Liver (tissue), 8 donors: ENCODE measurements at regions not wholly inside any gene's neighbourhood (a gene's known extent, or its start where the extent isn't known, plus 50 kb on each side); places are given as distances from the start of the nearest gene placed in this dataset.

Source experiments
- DNase-seq: peaks from one replicate; pipeline ENCODE4 v3.0.0-alpha.2; 2017; ENCODE audit warnings: low spot score
- H3K27ac ChIP-seq, 2 donors: one replicate each; pipeline ENCODE4 v1.7.0; 2013; ENCODE audit warnings: inconsistent platforms in 2 of 2, low read length in 2 of 2, control low read depth in 1 of 2, low read depth in 1 of 2, mild to moderate bottlenecking in 1 of 2
- H3K27me3 ChIP-seq, 4 donors: one replicate each; pipeline versions ENCODE4 v1.6.1 to v1.7.0; 2013; ENCODE audit warnings: low read length in 3 of 4, inconsistent platforms in 1 of 4, mild to moderate bottlenecking in 1 of 4, moderate library complexity in 1 of 4; ENCODE audit not compliant: control insufficient read depth in 4 of 4, insufficient read depth in 4 of 4
- H3K36me3 ChIP-seq, 4 donors: one replicate each; pipeline versions ENCODE4 v1.6.1 to v1.7.0; 2013; ENCODE audit warnings: low read length in 3 of 4, mild to moderate bottlenecking in 3 of 4, low read depth in 1 of 4, moderate library complexity in 1 of 4; ENCODE audit not compliant: control insufficient read depth in 4 of 4, insufficient read depth in 3 of 4
- H3K4me1 ChIP-seq, 4 donors: one replicate each; pipeline versions ENCODE4 v1.6.1 to v1.7.0; 2013; ENCODE audit warnings: low read length in 3 of 4, mild to moderate bottlenecking in 3 of 4, moderate library complexity in 1 of 4; ENCODE audit not compliant: control insufficient read depth in 4 of 4, insufficient read depth in 4 of 4
- H3K4me3 ChIP-seq, 3 donors: one replicate each; pipeline versions ENCODE4 v1.6.1 to v1.7.0; 2013; ENCODE audit warnings: low read length in 3 of 3, control low read depth in 1 of 3, low read depth in 1 of 3, mild to moderate bottlenecking in 1 of 3
- H3K9ac ChIP-seq, 2 donors: one replicate each; pipeline ENCODE4 v1.7.0; 2013; ENCODE audit warnings: low read length in 2 of 2, mild to moderate bottlenecking in 2 of 2, moderate library complexity in 2 of 2, control low read depth in 1 of 2, low read depth in 1 of 2
- H3K9me3 ChIP-seq, 4 donors: one replicate each; pipeline versions ENCODE4 v1.6.1 to v1.7.0; 2013; ENCODE audit warnings: low read length in 3 of 4; ENCODE audit not compliant: control insufficient read depth in 4 of 4
- EGR1 ChIP-seq, 2 donors: IDR thresholded peaks; 2 replicates each; pipeline ENCODE4 v1.6.1; 2016 to 2018; ENCODE audit warnings: antibody characterized with exemption in 2 of 2, low read depth in 2 of 2
- FOXA1 ChIP-seq: IDR thresholded peaks from 2 replicates; pipeline ENCODE4 v1.6.1; 2016; ENCODE audit warnings: antibody characterized with exemption
- FOXA2 ChIP-seq: IDR thresholded peaks from 2 replicates; pipeline ENCODE4 v1.6.1; 2016; ENCODE audit warnings: antibody characterized with exemption
- GABPA ChIP-seq, 2 donors: IDR thresholded peaks in 1 of 2; conservative IDR thresholded peaks in 1 of 2; 2 replicates each; pipeline ENCODE4 v1.6.1; 2016; ENCODE audit warnings: antibody characterized with exemption in 2 of 2, mild to moderate bottlenecking in 1 of 2, moderate library complexity in 1 of 2
- HNF4A ChIP-seq, 2 donors: conservative IDR thresholded peaks; 2 replicates each; pipeline ENCODE4 v1.6.1; 2016; ENCODE audit warnings: antibody characterized with exemption in 2 of 2, mild to moderate bottlenecking in 2 of 2
- HNF4G ChIP-seq: IDR thresholded peaks from 2 replicates; pipeline ENCODE4 v1.6.1; 2016; ENCODE audit warnings: antibody characterized with exemption
- JUND ChIP-seq, 2 donors: IDR thresholded peaks; 2 replicates each; pipeline ENCODE4 v1.6.1; 2016; ENCODE audit warnings: antibody characterized with exemption in 2 of 2
- RAD21 ChIP-seq, 2 donors: IDR thresholded peaks; 2 replicates each; pipeline ENCODE4 v1.6.1; 2016; ENCODE audit warnings: antibody characterized with exemption in 2 of 2, mild to moderate bottlenecking in 2 of 2
- RXRA ChIP-seq, 2 donors: IDR thresholded peaks; 2 replicates each; pipeline ENCODE4 v1.6.1; 2017 to 2018; ENCODE audit warnings: antibody characterized with exemption in 2 of 2, mild to moderate bottlenecking in 1 of 2
- SP1 ChIP-seq: IDR thresholded peaks from 2 replicates; pipeline ENCODE4 v1.6.1; 2018; ENCODE audit warnings: antibody characterized with exemption, mild to moderate bottlenecking
- TAF1 ChIP-seq: conservative IDR thresholded peaks from 2 replicates; pipeline ENCODE4 v1.6.1; 2016; ENCODE audit warnings: antibody characterized with exemption, mild to moderate bottlenecking
- YY1 ChIP-seq: IDR thresholded peaks from 2 replicates; pipeline ENCODE4 v1.6.1; 2016; ENCODE audit warnings: antibody characterized with exemption, mild to moderate bottlenecking
- WGBS: extraction: QIAGEN DNeasy Blood & Tissue Kit; methylation state at CpG from one replicate; pipeline ENCODE4 v1.1.7; 2013; 5-methylcytosine and 5-hydroxymethylcytosine counted together
- TF ChIP-seq, protein P1 (sequence below): fragments of 150-350 bp; IDR thresholded peaks from 2 replicates; pipeline ENCODE4 v1.5.1; 2017; ENCODE audit warnings: improper control_type of control experiment, low read depth, low read length; ENCODE audit not compliant: missing input control
- TF ChIP-seq, protein P2 (sequence below): IDR thresholded peaks from 2 replicates; pipeline ENCODE4 v1.6.1; 2016; ENCODE audit warnings: antibody characterized with exemption, mild to moderate bottlenecking
- TF ChIP-seq, protein P3 (sequence below): IDR thresholded peaks from 2 replicates; pipeline ENCODE4 v1.6.1; 2016; ENCODE audit warnings: antibody characterized with exemption
- TF ChIP-seq, protein P4 (sequence below): IDR thresholded peaks from 2 replicates; pipeline ENCODE4 v1.6.1; 2016; ENCODE audit warnings: antibody characterized with exemption
- donor health status: healthy.
- donor health status: healthy.
- donor health status: healthy.
- donor health status: healthy.
- donor health status: healthy.

DNA sequence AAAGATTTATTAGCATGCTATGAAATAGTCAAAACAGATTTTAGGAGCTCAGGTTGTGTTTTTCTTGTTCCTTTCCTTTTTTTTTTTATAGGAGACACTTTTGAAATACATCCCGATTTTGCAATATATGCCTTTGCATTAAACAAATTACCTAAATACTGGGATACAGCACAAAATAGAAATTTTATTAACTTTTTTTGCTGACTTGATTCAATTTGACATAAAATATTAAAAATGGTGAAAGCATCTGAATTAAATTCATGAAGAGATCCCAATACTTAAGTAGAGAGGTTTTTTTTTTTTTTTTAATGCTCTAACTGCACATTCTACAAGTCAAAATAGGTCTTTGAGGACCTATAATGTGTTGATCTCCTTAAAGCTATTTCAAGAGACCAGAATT is 939.5 kb upstream of the CHAC2 start:
- TF ChIP-seq, protein P1, sequence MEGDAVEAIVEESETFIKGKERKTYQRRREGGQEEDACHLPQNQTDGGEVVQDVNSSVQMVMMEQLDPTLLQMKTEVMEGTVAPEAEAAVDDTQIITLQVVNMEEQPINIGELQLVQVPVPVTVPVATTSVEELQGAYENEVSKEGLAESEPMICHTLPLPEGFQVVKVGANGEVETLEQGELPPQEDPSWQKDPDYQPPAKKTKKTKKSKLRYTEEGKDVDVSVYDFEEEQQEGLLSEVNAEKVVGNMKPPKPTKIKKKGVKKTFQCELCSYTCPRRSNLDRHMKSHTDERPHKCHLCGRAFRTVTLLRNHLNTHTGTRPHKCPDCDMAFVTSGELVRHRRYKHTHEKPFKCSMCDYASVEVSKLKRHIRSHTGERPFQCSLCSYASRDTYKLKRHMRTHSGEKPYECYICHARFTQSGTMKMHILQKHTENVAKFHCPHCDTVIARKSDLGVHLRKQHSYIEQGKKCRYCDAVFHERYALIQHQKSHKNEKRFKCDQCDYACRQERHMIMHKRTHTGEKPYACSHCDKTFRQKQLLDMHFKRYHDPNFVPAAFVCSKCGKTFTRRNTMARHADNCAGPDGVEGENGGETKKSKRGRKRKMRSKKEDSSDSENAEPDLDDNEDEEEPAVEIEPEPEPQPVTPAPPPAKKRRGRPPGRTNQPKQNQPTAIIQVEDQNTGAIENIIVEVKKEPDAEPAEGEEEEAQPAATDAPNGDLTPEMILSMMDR: no peak
- TF ChIP-seq FOXA2 (no peak), EGR1 (IDR thresholded peaks at IDR 0.05; ENCODE audit: low read depth in 2 of 2) (no peak), JUND (IDR thresholded peaks at IDR 0.05) (no peak), RXRA (IDR thresholded peaks at IDR 0.05) (no peak), YY1 (no peak), SP1 (no peak), GABPA (IDR thresholded peaks at IDR 0.05 in 1 of 2, conservative IDR thresholded peaks at IDR 0.05 in 1 of 2) (no peak)
- TF ChIP-seq, protein P2, sequence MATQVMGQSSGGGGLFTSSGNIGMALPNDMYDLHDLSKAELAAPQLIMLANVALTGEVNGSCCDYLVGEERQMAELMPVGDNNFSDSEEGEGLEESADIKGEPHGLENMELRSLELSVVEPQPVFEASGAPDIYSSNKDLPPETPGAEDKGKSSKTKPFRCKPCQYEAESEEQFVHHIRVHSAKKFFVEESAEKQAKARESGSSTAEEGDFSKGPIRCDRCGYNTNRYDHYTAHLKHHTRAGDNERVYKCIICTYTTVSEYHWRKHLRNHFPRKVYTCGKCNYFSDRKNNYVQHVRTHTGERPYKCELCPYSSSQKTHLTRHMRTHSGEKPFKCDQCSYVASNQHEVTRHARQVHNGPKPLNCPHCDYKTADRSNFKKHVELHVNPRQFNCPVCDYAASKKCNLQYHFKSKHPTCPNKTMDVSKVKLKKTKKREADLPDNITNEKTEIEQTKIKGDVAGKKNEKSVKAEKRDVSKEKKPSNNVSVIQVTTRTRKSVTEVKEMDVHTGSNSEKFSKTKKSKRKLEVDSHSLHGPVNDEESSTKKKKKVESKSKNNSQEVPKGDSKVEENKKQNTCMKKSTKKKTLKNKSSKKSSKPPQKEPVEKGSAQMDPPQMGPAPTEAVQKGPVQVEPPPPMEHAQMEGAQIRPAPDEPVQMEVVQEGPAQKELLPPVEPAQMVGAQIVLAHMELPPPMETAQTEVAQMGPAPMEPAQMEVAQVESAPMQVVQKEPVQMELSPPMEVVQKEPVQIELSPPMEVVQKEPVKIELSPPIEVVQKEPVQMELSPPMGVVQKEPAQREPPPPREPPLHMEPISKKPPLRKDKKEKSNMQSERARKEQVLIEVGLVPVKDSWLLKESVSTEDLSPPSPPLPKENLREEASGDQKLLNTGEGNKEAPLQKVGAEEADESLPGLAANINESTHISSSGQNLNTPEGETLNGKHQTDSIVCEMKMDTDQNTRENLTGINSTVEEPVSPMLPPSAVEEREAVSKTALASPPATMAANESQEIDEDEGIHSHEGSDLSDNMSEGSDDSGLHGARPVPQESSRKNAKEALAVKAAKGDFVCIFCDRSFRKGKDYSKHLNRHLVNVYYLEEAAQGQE: no peak
- Histone ChIP-seq H3K9me3 (no peaks in the 10 kb centered on the region), H3K4me3 (no peak overlapping the region), H3K4me1 (no peaks in the 10 kb centered on the region), H3K27ac (no peak overlapping the region), H3K27me3 (no peaks in the 10 kb centered on the region), H3K36me3 (no peaks in the 10 kb centered on the region), H3K9ac (no peak overlapping the region)
- 88% methylated on average over 1 of the region's 1 CpG for WGBS
- DNase-seq: no peak

DNA sequence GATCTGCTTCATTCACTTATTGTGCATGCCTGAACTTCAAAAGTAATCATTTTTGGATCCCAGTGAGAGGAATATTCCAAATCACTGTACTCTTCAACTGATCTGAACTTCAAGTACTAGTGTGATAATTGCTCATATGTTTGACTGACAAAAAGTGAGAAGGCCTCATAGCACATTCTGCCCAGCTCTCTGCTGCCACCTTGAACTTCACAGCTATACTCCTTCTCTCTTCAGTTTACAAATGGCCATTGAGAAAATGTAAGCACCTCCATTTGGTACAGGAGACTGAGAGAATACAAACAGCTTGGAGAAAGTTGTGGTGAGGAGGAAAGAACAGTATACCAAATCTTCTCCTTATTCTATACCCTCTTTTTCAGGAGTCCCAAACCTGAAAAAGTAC is 946.0 kb upstream of the CHAC2 start:
- no peak overlapping the region for H3K4me3 ChIP-seq
- DNase-seq: no peak
- no peaks in the 10 kb centered on the region for H3K36me3 ChIP-seq
- no peaks in the 10 kb centered on the region for H3K4me1 ChIP-seq
- H3K27ac ChIP-seq: no peak overlapping the region
- no peaks in the 10 kb centered on the region for H3K9me3 ChIP-seq
- no peak overlapping the region for H3K9ac ChIP-seq
- no peaks in the 10 kb centered on the region for H3K27me3 ChIP-seq
- TF ChIP-seq RAD21 (IDR thresholded peaks at IDR 0.05): peak; percentile 31 to 52
- TF ChIP-seq, protein P3, sequence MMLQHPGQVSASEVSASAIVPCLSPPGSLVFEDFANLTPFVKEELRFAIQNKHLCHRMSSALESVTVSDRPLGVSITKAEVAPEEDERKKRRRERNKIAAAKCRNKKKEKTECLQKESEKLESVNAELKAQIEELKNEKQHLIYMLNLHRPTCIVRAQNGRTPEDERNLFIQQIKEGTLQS: no peak

DNA sequence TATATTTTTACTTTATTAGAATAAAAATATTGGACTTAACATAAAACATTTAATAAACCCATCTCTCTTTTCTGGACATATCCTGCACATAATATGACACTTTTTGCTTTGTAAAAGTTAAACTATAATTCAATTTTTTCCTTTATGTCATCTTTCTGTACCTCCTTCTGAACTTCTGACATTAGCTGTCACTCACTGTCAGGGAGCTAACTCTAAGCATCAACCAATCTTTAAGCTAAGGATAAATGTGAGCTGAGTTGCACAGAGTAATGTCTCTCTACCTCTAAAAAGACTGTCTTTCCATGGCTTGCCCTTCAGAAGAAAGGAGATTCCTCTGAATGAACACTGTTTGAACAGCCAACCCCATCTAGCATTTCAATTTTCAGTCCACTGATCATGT is 948.6 kb upstream of the CHAC2 start:
- DNase-seq: no peak
- no peak for TF ChIP-seq YY1
- TF ChIP-seq EGR1 (IDR thresholded peaks at IDR 0.05; ENCODE audit: low read depth in 2 of 2): no peak
- no peak for TF ChIP-seq HNF4G
- TF ChIP-seq RXRA (IDR thresholded peaks at IDR 0.05): no peak
- no peak for TF ChIP-seq SP1
- TF ChIP-seq HNF4A (conservative IDR thresholded peaks at IDR 0.05): no peak
- TF ChIP-seq, protein P4, sequence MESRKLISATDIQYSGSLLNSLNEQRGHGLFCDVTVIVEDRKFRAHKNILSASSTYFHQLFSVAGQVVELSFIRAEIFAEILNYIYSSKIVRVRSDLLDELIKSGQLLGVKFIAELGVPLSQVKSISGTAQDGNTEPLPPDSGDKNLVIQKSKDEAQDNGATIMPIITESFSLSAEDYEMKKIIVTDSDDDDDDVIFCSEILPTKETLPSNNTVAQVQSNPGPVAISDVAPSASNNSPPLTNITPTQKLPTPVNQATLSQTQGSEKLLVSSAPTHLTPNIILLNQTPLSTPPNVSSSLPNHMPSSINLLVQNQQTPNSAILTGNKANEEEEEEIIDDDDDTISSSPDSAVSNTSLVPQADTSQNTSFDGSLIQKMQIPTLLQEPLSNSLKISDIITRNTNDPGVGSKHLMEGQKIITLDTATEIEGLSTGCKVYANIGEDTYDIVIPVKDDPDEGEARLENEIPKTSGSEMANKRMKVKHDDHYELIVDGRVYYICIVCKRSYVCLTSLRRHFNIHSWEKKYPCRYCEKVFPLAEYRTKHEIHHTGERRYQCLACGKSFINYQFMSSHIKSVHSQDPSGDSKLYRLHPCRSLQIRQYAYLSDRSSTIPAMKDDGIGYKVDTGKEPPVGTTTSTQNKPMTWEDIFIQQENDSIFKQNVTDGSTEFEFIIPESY: no peak
- TF ChIP-seq FOXA2: no peak
- no peak for TF ChIP-seq TAF1
- no peak for TF ChIP-seq FOXA1
- no peak for TF ChIP-seq RAD21 (IDR thresholded peaks at IDR 0.05)
- no peak overlapping the region for H3K9ac ChIP-seq
- H3K27me3 ChIP-seq: no peaks in the 10 kb centered on the region
- H3K4me1 ChIP-seq: no peaks in the 10 kb centered on the region
- no peaks in the 10 kb centered on the region for H3K36me3 ChIP-seq
- no peaks in the 10 kb centered on the region for H3K9me3 ChIP-seq
- H3K4me3 ChIP-seq: no peak overlapping the region
- H3K27ac ChIP-seq: no peak overlapping the region
